Gastroesophageal sphincter (tissue), 4 donors: ENCODE measurements at regions not wholly inside any gene's neighbourhood (a gene's known extent, or its start where the extent isn't known, plus 50 kb on each side); places are given as distances from the start of the nearest gene placed in this dataset.
"Not testable (repeated sequence)": the region's sequence is repeated elsewhere in the genome, so short reads cannot be mapped to it uniquely, and the experiment has no call there.

ENCODE experiments used
- ATAC-seq: fragments of 150-250 bp; one replicate; pipeline ENCODE4 v1.9.1; 2016; ENCODE audit warnings: mild to moderate bottlenecking, moderate library complexity
- H3K27ac ChIP-seq, 4 donors: fragments of 200-600 bp; sonication (generic) in 3 of 4; 1 replicate in 3 of 4; 2 replicates in 1 of 4; pipeline ENCODE4 v1.5.1; 2016 to 2019
- H3K27me3 ChIP-seq: fragments of 200-600 bp; sonication (generic); one replicate; pipeline ENCODE4 v1.5.1; 2019
- H3K36me3 ChIP-seq, 2 donors: fragments of 200-600 bp; sonication (generic); one replicate each; pipeline ENCODE4 v1.5.1; 2019; ENCODE audit warnings: control low read depth in 1 of 2
- H3K4me1 ChIP-seq, 3 donors: fragments of 200-600 bp; sonication (generic); 1 replicate in 2 of 3; 2 replicates in 1 of 3; pipeline ENCODE4 v1.5.1; 2016 to 2019; ENCODE audit warnings: control low read depth in 2 of 3
- H3K4me3 ChIP-seq, 2 donors: fragments of 200-600 bp; sonication (generic); one replicate each; pipeline ENCODE4 v1.5.1; 2019; ENCODE audit warnings: mild to moderate bottlenecking in 1 of 2, moderate library complexity in 1 of 2
- H3K9me3 ChIP-seq, 3 donors: fragments of 200-600 bp; sonication (generic); one replicate each; pipeline ENCODE4 v1.5.1; 2017 to 2019; ENCODE audit warnings: control low read depth in 2 of 3
- CTCF ChIP-seq, 4 experiments: fragments of 200-600 bp in 2 of 4; fragments of 450-650 bp in 2 of 4; sonication (generic) in 1 of 4; IDR thresholded peaks; one replicate each; pipeline ENCODE4 v1.5.1; 2017 to 2019; ENCODE audit warnings: antibody characterized with exemption in 4 of 4, mild to moderate bottlenecking in 2 of 4, moderate library complexity in 2 of 4
- EP300 ChIP-seq: sonication (generic); formaldehyde crosslinking; IDR thresholded peaks from one replicate; pipeline ENCODE4 v1.6.1; 2017; ENCODE audit warnings: antibody characterized with exemption, mild to moderate bottlenecking
- POLR2A ChIP-seq, 2 donors: fragments of 450-650 bp; IDR thresholded peaks; one replicate each; pipeline ENCODE4 v1.6.1; 2017; ENCODE audit warnings: antibody characterized with exemption in 2 of 2, mild to moderate bottlenecking in 2 of 2, moderate library complexity in 1 of 2
- POLR2AphosphoS5 ChIP-seq: sonication (generic); formaldehyde crosslinking; IDR thresholded peaks from one replicate; pipeline ENCODE4 v1.6.1; 2017; ENCODE audit warnings: antibody characterized with exemption
- WGBS, 2 donors: methylation state at CpG; one replicate each; pipeline ENCODE4 v1.1.5; 2018; ENCODE audit warnings: low coverage in 1 of 2; 5-methylcytosine and 5-hydroxymethylcytosine counted together

DNA sequence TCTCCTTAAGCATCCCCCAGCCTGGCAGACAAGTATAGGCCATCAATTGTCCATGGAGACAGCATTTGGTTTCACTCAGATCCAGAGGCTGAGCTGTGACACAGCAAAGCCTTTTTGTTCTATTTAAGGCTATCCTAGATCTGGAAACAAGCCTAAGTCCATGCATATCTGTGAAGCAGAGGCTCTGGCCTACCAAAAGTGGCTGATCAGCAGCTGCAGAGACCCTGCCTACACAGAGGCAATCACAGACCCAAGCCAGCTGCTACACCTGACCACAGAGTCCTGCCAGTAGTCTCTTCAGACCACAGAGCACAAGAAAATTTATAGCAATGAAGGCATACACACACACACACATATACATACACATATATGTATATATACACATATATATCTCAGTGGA lies 501.7 kb upstream of the ARPP21 start:
- H3K4me3 ChIP-seq = no peak overlapping the region
- no peak overlapping the region for H3K27ac ChIP-seq
- no peaks in the 10 kb centered on the region for H3K4me1 ChIP-seq
- no peaks in the 10 kb centered on the region for H3K36me3 ChIP-seq
- no peaks in the 10 kb centered on the region for H3K27me3 ChIP-seq
- no peak for ATAC-seq
- H3K9me3 ChIP-seq = peaks cover 0 to 16% (median 1%) of the 10 kb centered on the region in 3 donors
- TF ChIP-seq POLR2A (IDR thresholded peaks at IDR 0.05) (no peak), CTCF (IDR thresholded peaks at IDR 0.05) (no peak), POLR2AphosphoS5 (no peak), EP300 (no peak)

- Histone ChIP-seq H3K27ac (no peak overlapping the region), H3K4me1 (no peaks in the 10 kb centered on the region), H3K9me3 (peaks cover 0 to 16% (median 1%) of the 10 kb centered on the region in 3 donors), H3K4me3 (no peak overlapping the region), H3K27me3 (no peaks in the 10 kb centered on the region), H3K36me3 (no peaks in the 10 kb centered on the region)
- WGBS, 2 donors = 77 to 88% methylated on average over 2 to 4 of the region's 4 CpGs
- TF ChIP-seq EP300 = no peak
- TF ChIP-seq CTCF (IDR thresholded peaks at IDR 0.05) = no peak
- no peak for TF ChIP-seq POLR2A (IDR thresholded peaks at IDR 0.05)
- TF ChIP-seq POLR2AphosphoS5 = no peak
- no peak for ATAC-seq
Measured at GRCh38 chr3:35141406-35141805, 497.9 kb upstream of the ARPP21 start.

GRCh38 chr3:35144011-35144410 lies 495.3 kb upstream of the ARPP21 start:
- no peak overlapping the region for H3K27ac ChIP-seq
- no peak for ATAC-seq

DNA sequence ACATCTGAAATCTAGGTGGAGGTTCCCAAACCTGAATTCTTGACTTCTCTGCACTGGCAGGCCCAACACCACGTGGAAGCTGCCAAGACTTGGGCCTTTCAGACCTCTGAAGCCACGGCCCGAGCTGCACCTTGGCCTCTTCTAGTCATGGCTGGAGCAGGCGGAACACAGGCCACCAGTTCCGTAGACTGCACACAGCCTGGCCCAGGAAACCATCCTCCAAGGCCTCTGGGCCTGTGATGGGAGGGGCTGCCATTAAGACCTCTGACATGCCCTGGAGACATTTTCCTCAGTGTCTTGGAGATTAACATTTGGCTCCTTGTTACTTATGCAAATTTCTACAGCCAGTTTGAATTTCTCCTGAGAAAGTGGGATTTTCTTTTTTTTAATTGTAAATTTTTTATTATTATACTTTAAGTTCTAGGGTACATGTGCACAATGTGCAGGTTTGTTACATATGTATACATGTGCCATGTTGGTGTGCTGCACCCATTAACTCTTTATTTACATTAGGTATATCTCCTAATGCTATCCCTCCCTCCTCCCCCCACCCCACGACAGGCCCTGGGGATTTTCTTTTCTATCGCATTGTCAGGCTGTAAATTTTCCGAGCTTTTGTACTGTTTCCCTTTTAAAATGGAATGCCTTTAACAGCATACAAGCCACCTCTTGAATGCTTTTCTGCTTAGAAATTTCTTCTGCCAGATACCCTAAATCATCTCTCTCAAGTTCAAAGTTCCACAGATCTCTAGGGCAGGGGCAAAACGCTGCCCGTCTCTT lies 492.9 kb upstream of the ARPP21 start:
- not testable (repeated sequence) for H3K36me3 ChIP-seq, H3K9me3 ChIP-seq, H3K4me3 ChIP-seq, H3K4me1 ChIP-seq, ATAC-seq, H3K27me3 ChIP-seq, H3K27ac ChIP-seq
- WGBS, 2 donors = 80 to 83% methylated on average over 5 of the region's 10 CpGs

More at GRCh38 chr3:35144011-35144410, 495.3 kb upstream of the ARPP21 start:
- peaks cover 0 to 16% (median 1%) of the 10 kb centered on the region in 3 donors for H3K9me3 ChIP-seq
- H3K4me1 ChIP-seq = no peaks in the 10 kb centered on the region
- TF ChIP-seq EP300 (no peak), CTCF (IDR thresholded peaks at IDR 0.05) (no peak), POLR2A (IDR thresholded peaks at IDR 0.05) (no peak), POLR2AphosphoS5 (no peak)
- H3K27me3 ChIP-seq = no peaks in the 10 kb centered on the region
- no peak overlapping the region for H3K4me3 ChIP-seq
- no peaks in the 10 kb centered on the region for H3K36me3 ChIP-seq

DNA sequence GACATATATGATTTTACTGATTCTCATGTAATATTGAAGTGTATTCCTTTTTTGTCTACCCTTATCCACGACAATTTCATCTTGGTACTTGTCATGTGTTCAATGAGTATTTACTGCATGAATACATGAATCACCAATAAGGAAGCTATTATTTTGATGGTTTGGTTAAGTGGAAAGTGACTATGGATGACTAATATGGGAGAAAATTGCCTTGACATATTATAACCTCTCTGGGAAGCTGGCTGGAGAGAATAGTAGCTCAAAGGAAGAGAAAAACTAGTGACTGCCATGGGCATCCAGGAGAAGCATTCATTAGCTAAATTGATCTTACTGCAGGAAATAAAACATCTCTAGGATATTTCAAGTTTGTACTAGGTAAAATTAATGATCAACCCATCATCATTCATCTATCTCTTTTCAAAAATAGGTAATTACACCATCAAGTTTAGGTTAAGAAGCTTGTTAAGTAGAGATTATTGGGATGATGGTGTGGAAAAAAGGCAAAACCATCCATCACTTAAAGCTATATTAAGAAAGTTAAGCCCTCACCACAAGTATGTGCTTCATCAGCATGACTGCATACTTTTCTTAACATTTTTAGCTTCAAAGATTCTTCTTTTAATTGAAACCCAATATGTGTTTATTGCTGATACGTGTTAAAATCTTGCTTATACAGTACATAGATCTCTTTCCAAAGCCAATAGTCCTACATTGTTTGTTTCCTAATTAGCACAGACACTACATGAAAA lies 455.2 kb upstream of the ARPP21 start:
- Histone ChIP-seq H3K4me3 (no peak overlapping the region), H3K27me3 (no peaks in the 10 kb centered on the region), H3K27ac (no peak overlapping the region), H3K4me1 (no peaks in the 10 kb centered on the region), H3K36me3 (no peaks in the 10 kb centered on the region), H3K9me3 (peaks cover 0 to 9% (median 0%) of the 10 kb centered on the region in 3 donors)
- no peak for TF ChIP-seq POLR2A (IDR thresholded peaks at IDR 0.05)
- no peak for TF ChIP-seq EP300
- no peak for TF ChIP-seq CTCF (IDR thresholded peaks at IDR 0.05)
- TF ChIP-seq POLR2AphosphoS5 = no peak
- 52 to 67% methylated on average over 2 of the region's 2 CpGs for WGBS, 2 donors
- no peak for ATAC-seq
